ENCODE measurements at regions not wholly inside any gene's neighbourhood (a gene's known extent, or its start where the extent isn't known, plus 50 kb on each side); places are given as distances from the start of the nearest gene placed in this dataset.

- intact Hi-C loops (cut with micrococcal nuclease): no loop called here
- H3K36me3 Mint-ChIP-seq (ENCODE audit: low read depth): no peaks in the 10 kb centered on the region
- no peak overlapping the region for H3K27ac Mint-ChIP-seq
- CTCF ChIA-PET: no interaction called here
- no peaks in the 10 kb centered on the region for H3K9me3 Mint-ChIP-seq
- H3K4me3 Mint-ChIP-seq: no peak overlapping the region
- no peaks in the 10 kb centered on the region for H3K27me3 Mint-ChIP-seq (ENCODE audit: low read depth)
- DNase-seq: no peak
- no peaks in the 10 kb centered on the region for H3K4me1 Mint-ChIP-seq (ENCODE audit: low read depth)
Measured at GRCh38 chr2:156019341-156019740, 313.2 kb downstream of the NR4A2 start.

GRCh38 chr2:156017341-156017885 lies 315.1 kb downstream of the NR4A2 start:
- H3K4me1 Mint-ChIP-seq (ENCODE audit: low read depth): no peaks in the 10 kb centered on the region
- intact Hi-C loops (cut with micrococcal nuclease): no loop called here

GRCh38 chr2:156009293-156009692 lies 323.2 kb downstream of the NR4A2 start:
- peaks cover 6% of the 10 kb centered on the region for H3K9me3 Mint-ChIP-seq

More at GRCh38 chr2:156017341-156017885, 315.1 kb downstream of the NR4A2 start:
- Mint-ChIP-seq H3K27me3 (ENCODE audit: low read depth) (no peaks in the 10 kb centered on the region), H3K36me3 (ENCODE audit: low read depth) (no peaks in the 10 kb centered on the region), H3K4me3 (no peak overlapping the region), H3K9me3 (no peaks in the 10 kb centered on the region), H3K27ac (no peak overlapping the region)
- CTCF ChIA-PET: no interaction called here
- DNase-seq: no peak

GRCh38 chr2:156006721-156007618 lies 325.6 kb downstream of the NR4A2 start:
- CTCF ChIA-PET: no interaction called here
- H3K9me3 Mint-ChIP-seq: peaks cover 6% of the 10 kb centered on the region
- no peak overlapping the region for H3K4me3 Mint-ChIP-seq
- no peak overlapping the region for H3K27ac Mint-ChIP-seq
- H3K4me1 Mint-ChIP-seq (ENCODE audit: low read depth): no peaks in the 10 kb centered on the region
- intact Hi-C loops (cut with micrococcal nuclease): no loop called here
- H3K36me3 Mint-ChIP-seq (ENCODE audit: low read depth): no peaks in the 10 kb centered on the region
- DNase-seq: no peak
- no peaks in the 10 kb centered on the region for H3K27me3 Mint-ChIP-seq (ENCODE audit: low read depth)

More at GRCh38 chr2:156009293-156009692, 323.2 kb downstream of the NR4A2 start:
- Mint-ChIP-seq H3K36me3 (ENCODE audit: low read depth) (no peaks in the 10 kb centered on the region), H3K4me1 (ENCODE audit: low read depth) (no peaks in the 10 kb centered on the region), H3K27ac (no peak overlapping the region), H3K4me3 (no peak overlapping the region), H3K27me3 (ENCODE audit: low read depth) (no peaks in the 10 kb centered on the region)
- intact Hi-C loops (cut with micrococcal nuclease): no loop called here
- DNase-seq: no peak
- CTCF ChIA-PET: no interaction called here

GRCh38 chr2:156005999-156006712 lies 326.4 kb downstream of the NR4A2 start:
- intact Hi-C loops (cut with micrococcal nuclease): no loop called here
- DNase-seq: no peak
- Mint-ChIP-seq H3K27ac (no peak overlapping the region), H3K4me3 (no peak overlapping the region), H3K9me3 (peaks cover 6% of the 10 kb centered on the region), H3K4me1 (ENCODE audit: low read depth) (no peaks in the 10 kb centered on the region), H3K27me3 (ENCODE audit: low read depth) (no peaks in the 10 kb centered on the region), H3K36me3 (ENCODE audit: low read depth) (no peaks in the 10 kb centered on the region)
- CTCF ChIA-PET: no interaction called here

GRCh38 chr2:156005531-156005930 lies 327.0 kb downstream of the NR4A2 start:
- Mint-ChIP-seq H3K4me1 (ENCODE audit: low read depth) (no peaks in the 10 kb centered on the region), H3K9me3 (peaks cover 6% of the 10 kb centered on the region), H3K4me3 (no peak overlapping the region), H3K36me3 (ENCODE audit: low read depth) (no peaks in the 10 kb centered on the region), H3K27me3 (ENCODE audit: low read depth) (no peaks in the 10 kb centered on the region), H3K27ac (no peak overlapping the region)
- CTCF ChIA-PET: no interaction called here
- no peak for DNase-seq
- intact Hi-C loops (cut with micrococcal nuclease): no loop called here

GRCh38 chr2:156004459-156004858 lies 328.1 kb downstream of the NR4A2 start:
- CTCF ChIA-PET: no interaction called here
- H3K27me3 Mint-ChIP-seq (ENCODE audit: low read depth): no peaks in the 10 kb centered on the region
- no peak overlapping the region for H3K27ac Mint-ChIP-seq
- H3K4me1 Mint-ChIP-seq (ENCODE audit: low read depth): no peaks in the 10 kb centered on the region
- intact Hi-C loops (cut with micrococcal nuclease): no loop called here
- H3K4me3 Mint-ChIP-seq: no peak overlapping the region
- peaks cover 2% of the 10 kb centered on the region for H3K9me3 Mint-ChIP-seq
- no peak for DNase-seq
- H3K36me3 Mint-ChIP-seq (ENCODE audit: low read depth): no peaks in the 10 kb centered on the region

- no peak overlapping the region for H3K27ac Mint-ChIP-seq
- no peaks in the 10 kb centered on the region for H3K27me3 Mint-ChIP-seq (ENCODE audit: low read depth)
- intact Hi-C loops (cut with micrococcal nuclease): no loop called here
- H3K4me1 Mint-ChIP-seq (ENCODE audit: low read depth): no peaks in the 10 kb centered on the region
- DNase-seq: no peak
- no peak overlapping the region for H3K4me3 Mint-ChIP-seq
- CTCF ChIA-PET: no interaction called here
- no peaks in the 10 kb centered on the region for H3K36me3 Mint-ChIP-seq (ENCODE audit: low read depth)
- no peaks in the 10 kb centered on the region for H3K9me3 Mint-ChIP-seq
Measured at GRCh38 chr2:156003780-156004179, 328.7 kb downstream of the NR4A2 start.

- no peaks in the 10 kb centered on the region for H3K9me3 Mint-ChIP-seq
- CTCF ChIA-PET: no interaction called here
- DNase-seq: no peak
- intact Hi-C loops (cut with micrococcal nuclease): no loop called here
- H3K27me3 Mint-ChIP-seq (ENCODE audit: low read depth): no peaks in the 10 kb centered on the region
- H3K27ac Mint-ChIP-seq: no peak overlapping the region
- no peaks in the 10 kb centered on the region for H3K4me1 Mint-ChIP-seq (ENCODE audit: low read depth)
- no peaks in the 10 kb centered on the region for H3K36me3 Mint-ChIP-seq (ENCODE audit: low read depth)
- H3K4me3 Mint-ChIP-seq: no peak overlapping the region
Measured at GRCh38 chr2:156001851-156002250, 330.7 kb downstream of the NR4A2 start.

GRCh38 chr2:155997538-155997937 lies 335.0 kb downstream of the NR4A2 start:
- no peaks in the 10 kb centered on the region for H3K9me3 Mint-ChIP-seq
- no peaks in the 10 kb centered on the region for H3K27me3 Mint-ChIP-seq (ENCODE audit: low read depth)
- CTCF ChIA-PET: no interaction called here
- no peak overlapping the region for H3K4me3 Mint-ChIP-seq
- no peaks in the 10 kb centered on the region for H3K36me3 Mint-ChIP-seq (ENCODE audit: low read depth)
- H3K4me1 Mint-ChIP-seq (ENCODE audit: low read depth): no peaks in the 10 kb centered on the region
- intact Hi-C loops (cut with micrococcal nuclease): no loop called here
- H3K27ac Mint-ChIP-seq: no peak overlapping the region
- no peak for DNase-seq

GRCh38 chr2:155994315-155994714 lies 338.2 kb downstream of the NR4A2 start:
- intact Hi-C loops (cut with micrococcal nuclease): no loop called here
- CTCF ChIA-PET: no interaction called here
- no peak for DNase-seq
- no peak overlapping the region for H3K27ac Mint-ChIP-seq
- H3K27me3 Mint-ChIP-seq (ENCODE audit: low read depth): no peaks in the 10 kb centered on the region
- H3K36me3 Mint-ChIP-seq (ENCODE audit: low read depth): no peaks in the 10 kb centered on the region
- no peaks in the 10 kb centered on the region for H3K9me3 Mint-ChIP-seq
- no peak overlapping the region for H3K4me3 Mint-ChIP-seq
- no peaks in the 10 kb centered on the region for H3K4me1 Mint-ChIP-seq (ENCODE audit: low read depth)

- no peaks in the 10 kb centered on the region for H3K4me1 Mint-ChIP-seq (ENCODE audit: low read depth)
- intact Hi-C loops (cut with micrococcal nuclease): no loop called here
- H3K4me3 Mint-ChIP-seq: no peak overlapping the region
- H3K27ac Mint-ChIP-seq: no peak overlapping the region
- H3K27me3 Mint-ChIP-seq (ENCODE audit: low read depth): no peaks in the 10 kb centered on the region
- no peak for DNase-seq
- H3K9me3 Mint-ChIP-seq: no peaks in the 10 kb centered on the region
- H3K36me3 Mint-ChIP-seq (ENCODE audit: low read depth): no peaks in the 10 kb centered on the region
- CTCF ChIA-PET: no interaction called here
Measured at GRCh38 chr2:155983845-155984244, 348.7 kb downstream of the NR4A2 start.

GRCh38 chr2:155982135-155982534 lies 350.4 kb downstream of the NR4A2 start:
- Mint-ChIP-seq H3K4me1 (ENCODE audit: low read depth) (no peaks in the 10 kb centered on the region), H3K36me3 (ENCODE audit: low read depth) (no peaks in the 10 kb centered on the region), H3K9me3 (no peaks in the 10 kb centered on the region), H3K27ac (no peak overlapping the region), H3K4me3 (no peak overlapping the region), H3K27me3 (ENCODE audit: low read depth) (no peaks in the 10 kb centered on the region)
- intact Hi-C loops (cut with micrococcal nuclease): no loop called here
- CTCF ChIA-PET: no interaction called here
- DNase-seq: no peak
